ENCODE measurements at regions not wholly inside any gene's neighbourhood (a gene's known extent, or its start where the extent isn't known, plus 50 kb on each side); places are given as distances from the start of the nearest gene placed in this dataset.

DNA sequence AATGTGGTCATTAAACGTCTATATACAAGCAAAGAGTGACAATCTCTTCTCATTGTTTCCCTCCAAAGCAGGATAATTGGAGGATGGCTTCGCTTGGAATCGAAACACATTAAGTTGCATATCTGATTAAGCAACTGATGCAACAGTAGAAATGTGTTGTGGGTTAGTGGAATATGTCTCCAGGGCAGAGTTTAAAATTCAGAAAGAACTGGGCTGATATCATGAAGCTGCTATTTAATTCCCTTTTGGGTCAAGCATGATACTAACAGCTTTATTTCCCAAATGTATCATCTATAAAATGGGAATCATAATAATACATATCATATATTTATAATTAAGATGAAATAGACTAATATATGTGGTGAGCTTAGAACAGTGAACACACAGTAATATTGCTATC, 1763.0 kb upstream of the C9orf72 start (continued):
- TF ChIP-seq HIVEP1 (CRISPR knock-in tag; IDR thresholded peaks at IDR 0.05) (no peak), FOXK2 (conservative IDR thresholded peaks at IDR 0.05 in 1 of 2, IDR thresholded peaks at IDR 0.05 in 1 of 2; ENCODE audit: low read depth in 2 of 2) (no peak), SMC3 (conservative IDR thresholded peaks at IDR 0.05; ENCODE audit: insufficient read depth, low read depth, low read length) (no peak), STAT5B (CRISPR knock-in tag; IDR thresholded peaks at IDR 0.05) (no peak), SMARCB1 (IDR thresholded peaks at IDR 0.05; ENCODE audit: insufficient read length, low read depth) (no peak)
- TF ChIP-seq, protein P1, sequence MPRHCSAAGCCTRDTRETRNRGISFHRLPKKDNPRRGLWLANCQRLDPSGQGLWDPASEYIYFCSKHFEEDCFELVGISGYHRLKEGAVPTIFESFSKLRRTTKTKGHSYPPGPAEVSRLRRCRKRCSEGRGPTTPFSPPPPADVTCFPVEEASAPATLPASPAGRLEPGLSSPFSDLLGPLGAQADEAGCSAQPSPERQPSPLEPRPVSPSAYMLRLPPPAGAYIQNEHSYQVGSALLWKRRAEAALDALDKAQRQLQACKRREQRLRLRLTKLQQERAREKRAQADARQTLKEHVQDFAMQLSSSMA (CRISPR knock-in tag; IDR thresholded peaks at IDR 0.05), result no peak

DNA sequence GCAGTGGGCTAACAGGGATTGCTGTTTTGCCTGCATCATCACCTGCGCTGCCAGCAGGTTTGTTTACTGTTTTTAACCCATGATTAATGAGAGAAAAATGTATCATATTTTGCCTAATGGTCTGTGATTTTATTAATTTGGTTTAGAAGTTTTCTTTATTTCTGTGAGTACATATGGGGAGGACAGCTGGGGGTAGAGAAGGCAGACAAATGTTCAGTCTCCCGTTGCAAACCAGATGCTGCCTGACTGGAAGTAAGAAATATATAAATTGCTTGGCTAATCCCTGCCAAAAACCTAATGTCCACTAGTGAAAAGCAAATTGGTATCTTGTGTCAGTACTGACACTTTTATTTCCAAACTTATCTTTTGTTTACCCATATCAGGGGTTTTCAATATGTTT, 1766.1 kb upstream of the C9orf72 start:
- intact Hi-C loops (cut with micrococcal nuclease) (no loop called here), in situ Hi-C loops (cut with MboI) (no loop called here)
- H3K27me3 ChIP-seq (ENCODE audit: control insufficient read depth in 2 of 2, insufficient read depth in 2 of 2, low read length in 2 of 2), result no peaks in the 10 kb centered on the region
- no TSS peak for BruUV-seq (replicated peaks)
- no peaks in the 10 kb centered on the region for H4K20me1 ChIP-seq (replicated peaks; ENCODE audit: control insufficient read depth, insufficient read depth, low read length)
- H3K4me2 ChIP-seq (ENCODE audit: insufficient read depth, low read length), result no peak overlapping the region
- ATAC-seq, result no peak
- H3K79me2 ChIP-seq (ENCODE audit: control insufficient read depth, insufficient read depth, low read length), result no peaks in the 10 kb centered on the region
- no peak for DNase-seq (ENCODE audit: extremely low read depth in 1 of 4, low spot score in 3 of 4)
- TF ChIP-seq CREB1 (IDR thresholded peaks at IDR 0.05), result no peak
- no peak for TF ChIP-seq CREB1 (CRISPR knock-in tag; IDR thresholded peaks at IDR 0.05)
- no peak for TF ChIP-seq STAT5A (IDR thresholded peaks at IDR 0.05; ENCODE audit: borderline replicate concordance, low read length)
- no peak for TF ChIP-seq WHSC1 (IDR thresholded peaks at IDR 0.05; ENCODE audit: low read length)
- no peak for FAIRE-seq
- no peak overlapping the region for H3K4me3 ChIP-seq
- no peaks in the 10 kb centered on the region for H3K4me1 ChIP-seq (replicated peaks in 1 of 2; ENCODE audit: control insufficient read depth in 2 of 2, insufficient read depth in 2 of 2, low read length in 2 of 2)
- H3K36me3 ChIP-seq (ENCODE audit: control insufficient read depth, insufficient read depth, low read length), result no peaks in the 10 kb centered on the region
- H3K9ac ChIP-seq (ENCODE audit: insufficient read depth in 1 of 2, low read depth in 2 of 2, low read length in 2 of 2), result no peak overlapping the region
- H3K9me3 ChIP-seq (replicated peaks; ENCODE audit: control insufficient read depth, insufficient read depth, low read depth, low read length), result no peaks in the 10 kb centered on the region
- H3K27ac ChIP-seq (ENCODE audit: extremely low read depth, low read depth, low read length), result no peak overlapping the region
- H2AFZ ChIP-seq (ENCODE audit: low read depth, low read length), result no peak overlapping the region
- POLR2A ChIA-PET, result no interaction called here
- WGBS (ENCODE audit: insufficient coverage, low coverage, missing lambda C conversion rate), result no CpG with 5 or more reads among the region's 2 CpGs
- CTCF ChIA-PET (ENCODE audit: low intra/inter-chr PET ratio), result no interaction called here
- H3K9me1 ChIP-seq (ENCODE audit: control insufficient read depth, insufficient read depth, low read length), result no peaks in the 10 kb centered on the region

Data from K562 (cell line).